ENCODE measurements at regions not wholly inside any gene's neighbourhood (a gene's known extent, or its start where the extent isn't known, plus 50 kb on each side); places are given as distances from the start of the nearest gene placed in this dataset.

- DNase-seq: no peak
- 87% methylated on average over 3 of the region's 11 CpGs for WGBS (ENCODE audit: insufficient coverage, low lambda C conversion rate)
- Histone ChIP-seq H3K36me3 (ENCODE audit: control insufficient read depth, insufficient read depth, low read length) (no peaks in the 10 kb centered on the region), H3K4me1 (ENCODE audit: control insufficient read depth, insufficient read depth, low read length) (peaks cover 15% of the 10 kb centered on the region), H3K9me3 (ENCODE audit: control insufficient read depth, low read depth, low read length) (no peaks in the 10 kb centered on the region), H3K4me3 (ENCODE audit: low read length) (no peak overlapping the region), H3K27me3 (ENCODE audit: control insufficient read depth, insufficient read depth, low read length) (no peaks in the 10 kb centered on the region), H3K27ac (ENCODE audit: low read length) (peak overlapping the region; percentile 10)
Measured at GRCh38 chr21:38984982-38985567, 179.3 kb downstream of the ETS2 start.

DNA sequence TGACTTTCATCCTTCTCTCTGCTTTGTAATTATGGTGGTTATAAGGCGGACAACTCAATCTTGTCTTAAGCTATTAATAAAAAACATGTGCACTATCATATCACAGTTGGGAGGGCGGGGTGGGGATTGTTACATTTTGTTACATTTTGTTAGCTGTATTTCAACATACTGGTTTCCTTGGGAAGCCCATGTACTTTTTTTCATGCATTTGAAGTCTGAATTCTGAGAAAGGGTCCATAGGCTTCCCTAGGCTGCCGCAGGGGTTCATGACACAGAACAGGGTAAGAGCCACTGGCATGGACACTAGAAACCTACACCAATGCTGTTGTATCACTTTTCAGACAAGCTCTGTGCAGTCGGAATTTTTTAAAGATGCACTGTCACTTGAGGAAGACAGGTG, 178.8 kb downstream of the ETS2 start:
- H3K27ac ChIP-seq (ENCODE audit: low read length): no peak overlapping the region
- no peak for DNase-seq
- no CpG with 5 or more reads among the region's 4 CpGs for WGBS (ENCODE audit: insufficient coverage, low lambda C conversion rate)
- H3K4me3 ChIP-seq (ENCODE audit: low read length): no peak overlapping the region
- peaks cover 15% of the 10 kb centered on the region for H3K4me1 ChIP-seq (ENCODE audit: control insufficient read depth, insufficient read depth, low read length)
- H3K9me3 ChIP-seq (ENCODE audit: control insufficient read depth, low read depth, low read length): no peaks in the 10 kb centered on the region
- H3K27me3 ChIP-seq (ENCODE audit: control insufficient read depth, insufficient read depth, low read length): no peaks in the 10 kb centered on the region
- H3K36me3 ChIP-seq (ENCODE audit: control insufficient read depth, insufficient read depth, low read length): no peaks in the 10 kb centered on the region

- Histone ChIP-seq H3K27me3 (ENCODE audit: control insufficient read depth, insufficient read depth, low read length) (no peaks in the 10 kb centered on the region), H3K9me3 (ENCODE audit: control insufficient read depth, low read depth, low read length) (no peaks in the 10 kb centered on the region), H3K27ac (ENCODE audit: low read length) (no peak overlapping the region), H3K36me3 (ENCODE audit: control insufficient read depth, insufficient read depth, low read length) (no peaks in the 10 kb centered on the region), H3K4me1 (ENCODE audit: control insufficient read depth, insufficient read depth, low read length) (peaks cover 13% of the 10 kb centered on the region), H3K4me3 (ENCODE audit: low read length) (no peak overlapping the region)
- WGBS (ENCODE audit: insufficient coverage, low lambda C conversion rate): 93% methylated on average over 2 of the region's 10 CpGs
- DNase-seq: no peak
Measured at GRCh38 chr21:38983560-38983959, 177.8 kb downstream of the ETS2 start.

DNA sequence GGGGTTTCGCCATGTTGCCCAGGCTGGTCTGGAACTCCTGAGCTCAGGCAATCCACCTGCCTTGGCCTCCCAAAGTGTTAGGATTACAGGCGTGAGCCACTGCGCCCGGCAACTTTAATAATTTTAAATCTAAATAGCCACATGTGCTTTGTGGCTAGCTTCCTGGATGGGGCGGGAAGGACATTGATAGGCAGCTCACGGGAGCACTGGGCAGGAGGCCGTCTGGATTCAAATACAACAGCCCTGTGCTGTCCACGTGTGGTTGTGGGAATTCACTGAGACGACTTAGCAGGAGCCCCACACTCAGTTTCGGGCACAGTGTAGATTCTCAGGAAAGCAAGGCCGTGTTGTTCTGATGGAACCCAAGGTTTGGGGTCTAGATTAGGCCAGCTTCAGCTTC, 177.1 kb downstream of the ETS2 start:
- H3K4me1 ChIP-seq (ENCODE audit: control insufficient read depth, insufficient read depth, low read length): peaks cover 13% of the 10 kb centered on the region
- H3K4me3 ChIP-seq (ENCODE audit: low read length): no peak overlapping the region
- H3K27ac ChIP-seq (ENCODE audit: low read length): no peak overlapping the region
- WGBS (ENCODE audit: insufficient coverage, low lambda C conversion rate): no CpG with 5 or more reads among the region's 11 CpGs
- no peaks in the 10 kb centered on the region for H3K27me3 ChIP-seq (ENCODE audit: control insufficient read depth, insufficient read depth, low read length)
- no peaks in the 10 kb centered on the region for H3K9me3 ChIP-seq (ENCODE audit: control insufficient read depth, low read depth, low read length)
- no peak for DNase-seq
- H3K36me3 ChIP-seq (ENCODE audit: control insufficient read depth, insufficient read depth, low read length): no peaks in the 10 kb centered on the region

- H3K4me3 ChIP-seq (ENCODE audit: low read length): no peak overlapping the region
- H3K27ac ChIP-seq (ENCODE audit: low read length): no peak overlapping the region
- no CpG with 5 or more reads among the region's 9 CpGs for WGBS (ENCODE audit: insufficient coverage, low lambda C conversion rate)
- peaks cover 13% of the 10 kb centered on the region for H3K4me1 ChIP-seq (ENCODE audit: control insufficient read depth, insufficient read depth, low read length)
- no peaks in the 10 kb centered on the region for H3K27me3 ChIP-seq (ENCODE audit: control insufficient read depth, insufficient read depth, low read length)
- DNase-seq: no peak
- no peaks in the 10 kb centered on the region for H3K9me3 ChIP-seq (ENCODE audit: control insufficient read depth, low read depth, low read length)
- H3K36me3 ChIP-seq (ENCODE audit: control insufficient read depth, insufficient read depth, low read length): no peaks in the 10 kb centered on the region
Measured at GRCh38 chr21:38982096-38982495, 176.4 kb downstream of the ETS2 start.

- Histone ChIP-seq H3K4me3 (ENCODE audit: low read length) (no peak overlapping the region), H3K36me3 (ENCODE audit: control insufficient read depth, insufficient read depth, low read length) (no peaks in the 10 kb centered on the region), H3K27me3 (ENCODE audit: control insufficient read depth, insufficient read depth, low read length) (no peaks in the 10 kb centered on the region), H3K9me3 (ENCODE audit: control insufficient read depth, low read depth, low read length) (no peaks in the 10 kb centered on the region), H3K27ac (ENCODE audit: low read length) (no peak overlapping the region), H3K4me1 (ENCODE audit: control insufficient read depth, insufficient read depth, low read length) (peaks cover 13% of the 10 kb centered on the region)
- 100% methylated on average over 1 of the region's 18 CpGs for WGBS (ENCODE audit: insufficient coverage, low lambda C conversion rate)
- DNase-seq: no peak
Measured at GRCh38 chr21:38980416-38981313, 174.9 kb downstream of the ETS2 start.

DNA sequence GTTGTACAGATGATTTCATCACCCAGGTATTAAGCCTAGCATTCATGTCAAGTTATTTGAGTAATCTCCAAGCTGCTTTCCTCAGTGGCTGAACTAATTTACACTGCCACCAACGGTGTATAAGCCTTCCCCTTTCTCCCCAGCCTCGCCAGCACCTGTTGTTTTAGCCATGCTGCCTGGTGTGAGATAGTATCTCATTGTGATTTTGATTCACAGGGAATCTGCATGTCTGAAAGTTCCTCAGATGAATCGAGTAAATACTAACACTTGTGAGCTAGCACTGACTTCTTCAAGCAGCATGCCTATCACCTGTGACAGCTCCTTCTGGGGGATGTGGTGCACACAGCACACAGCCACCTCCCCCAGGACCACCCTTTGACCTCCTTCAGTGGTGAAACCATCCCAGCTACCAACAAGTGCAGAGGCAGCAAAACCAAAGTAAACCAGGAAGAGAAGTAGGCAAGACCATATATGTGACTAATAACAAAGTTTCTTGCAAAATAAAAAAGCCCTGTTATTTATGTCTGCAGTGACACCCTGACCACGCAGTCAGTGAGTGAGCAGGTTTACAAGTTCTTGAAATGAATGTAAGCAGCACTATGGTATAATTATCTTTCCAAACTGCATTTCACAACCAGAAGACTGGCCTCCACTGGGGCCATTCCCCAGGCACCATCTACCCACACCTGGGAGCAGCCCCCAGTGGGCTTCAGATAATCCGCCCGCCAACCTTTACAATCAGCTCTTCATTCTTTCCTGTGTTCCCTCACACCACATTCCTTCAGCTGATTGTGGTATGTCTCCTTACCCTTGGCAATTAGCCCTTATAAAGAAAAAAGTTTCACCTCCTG, 173.8 kb downstream of the ETS2 start:
- peak overlapping the region; percentile 68 for H3K27ac ChIP-seq (ENCODE audit: low read length)
- WGBS (ENCODE audit: insufficient coverage, low lambda C conversion rate): no CpG with 5 or more reads among the region's 6 CpGs
- H3K36me3 ChIP-seq (ENCODE audit: control insufficient read depth, insufficient read depth, low read length): no peaks in the 10 kb centered on the region
- no peaks in the 10 kb centered on the region for H3K9me3 ChIP-seq (ENCODE audit: control insufficient read depth, low read depth, low read length)
- peaks cover 10% of the 10 kb centered on the region for H3K4me1 ChIP-seq (ENCODE audit: control insufficient read depth, insufficient read depth, low read length)
- no peaks in the 10 kb centered on the region for H3K27me3 ChIP-seq (ENCODE audit: control insufficient read depth, insufficient read depth, low read length)
- no peak overlapping the region for H3K4me3 ChIP-seq (ENCODE audit: low read length)
- peak; percentile 55 to 77 for DNase-seq

GRCh38 chr21:38976900-38977299, 171.2 kb downstream of the ETS2 start:
- Histone ChIP-seq H3K27ac (ENCODE audit: low read length) (no peak overlapping the region), H3K9me3 (ENCODE audit: control insufficient read depth, low read depth, low read length) (no peaks in the 10 kb centered on the region), H3K4me3 (ENCODE audit: low read length) (no peak overlapping the region), H3K27me3 (ENCODE audit: control insufficient read depth, insufficient read depth, low read length) (no peaks in the 10 kb centered on the region), H3K4me1 (ENCODE audit: control insufficient read depth, insufficient read depth, low read length) (peaks cover 10% of the 10 kb centered on the region), H3K36me3 (ENCODE audit: control insufficient read depth, insufficient read depth, low read length) (no peaks in the 10 kb centered on the region)
- DNase-seq: no peak
- WGBS (ENCODE audit: insufficient coverage, low lambda C conversion rate): no CpG with 5 or more reads among the region's 8 CpGs

DNA sequence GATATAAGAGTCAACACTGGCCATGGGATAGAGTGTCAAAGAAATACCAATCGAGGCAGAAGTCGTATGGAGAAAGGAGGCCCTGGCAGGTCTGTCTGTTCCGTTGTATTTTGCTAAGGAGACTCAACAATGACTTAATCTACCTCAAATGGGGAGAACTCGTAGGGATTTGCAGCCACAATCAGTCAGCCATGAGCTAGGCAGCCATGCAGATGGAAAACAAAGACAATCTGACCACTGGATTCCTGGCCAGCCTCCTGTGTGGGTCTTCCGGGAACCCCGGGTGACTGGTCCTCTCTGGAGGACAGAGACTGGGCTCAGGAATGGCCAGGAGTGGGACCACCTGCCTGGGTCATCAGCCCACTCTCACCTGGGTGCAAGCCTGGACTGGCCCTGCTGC, 167.8 kb downstream of the ETS2 start:
- H3K27ac ChIP-seq (ENCODE audit: low read length): no peak overlapping the region
- no peaks in the 10 kb centered on the region for H3K9me3 ChIP-seq (ENCODE audit: control insufficient read depth, low read depth, low read length)
- no peaks in the 10 kb centered on the region for H3K27me3 ChIP-seq (ENCODE audit: control insufficient read depth, insufficient read depth, low read length)
- H3K4me1 ChIP-seq (ENCODE audit: control insufficient read depth, insufficient read depth, low read length): no peaks in the 10 kb centered on the region
- H3K36me3 ChIP-seq (ENCODE audit: control insufficient read depth, insufficient read depth, low read length): no peaks in the 10 kb centered on the region
- H3K4me3 ChIP-seq (ENCODE audit: low read length): no peak overlapping the region
- WGBS (ENCODE audit: insufficient coverage, low lambda C conversion rate): 100% methylated on average over 2 of the region's 6 CpGs
- no peak for DNase-seq

DNA sequence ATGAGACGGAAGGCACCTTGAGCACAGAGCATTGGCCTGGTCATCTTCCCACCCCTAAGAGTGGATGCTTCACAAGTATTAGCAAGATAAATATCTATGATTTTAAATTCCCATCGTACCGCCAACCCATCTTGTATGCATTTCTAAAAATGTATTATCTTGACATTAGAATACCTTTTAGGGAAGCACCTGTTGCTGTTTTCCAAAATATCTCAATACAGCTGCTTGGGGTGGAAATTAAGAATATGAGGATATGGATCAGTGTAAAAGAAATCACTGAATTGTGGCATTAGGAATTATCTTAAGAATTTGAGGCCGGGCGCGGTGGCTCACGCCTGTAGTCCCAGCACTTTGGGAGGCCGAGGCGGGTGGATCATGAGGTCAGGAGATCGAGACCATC, 166.3 kb downstream of the ETS2 start:
- Histone ChIP-seq H3K36me3 (ENCODE audit: control insufficient read depth, insufficient read depth, low read length) (no peaks in the 10 kb centered on the region), H3K9me3 (ENCODE audit: control insufficient read depth, low read depth, low read length) (no peaks in the 10 kb centered on the region), H3K27ac (ENCODE audit: low read length) (no peak overlapping the region), H3K4me1 (ENCODE audit: control insufficient read depth, insufficient read depth, low read length) (no peaks in the 10 kb centered on the region), H3K27me3 (ENCODE audit: control insufficient read depth, insufficient read depth, low read length) (no peaks in the 10 kb centered on the region), H3K4me3 (ENCODE audit: low read length) (no peak overlapping the region)
- WGBS (ENCODE audit: insufficient coverage, low lambda C conversion rate): no CpG with 5 or more reads among the region's 10 CpGs
- no peak for DNase-seq

Data from large intestine (tissue), 3 donors.